ENCODE measurements at regions not wholly inside any gene's neighbourhood (a gene's known extent, or its start where the extent isn't known, plus 50 kb on each side); places are given as distances from the start of the nearest gene placed in this dataset.

- Histone ChIP-seq H3K27me3 (ENCODE audit: control insufficient read depth, insufficient read depth, low read length, poor library complexity, severe bottlenecking) (no peaks in the 10 kb centered on the region), H3K4me1 (ENCODE audit: control insufficient read depth, insufficient read depth, low read length) (no peaks in the 10 kb centered on the region), H3K36me3 (ENCODE audit: control insufficient read depth, insufficient read depth, low read length) (no peaks in the 10 kb centered on the region), H3K9ac (ENCODE audit: extremely low read depth, low read length, poor library complexity, severe bottlenecking) (no peak overlapping the region), H3K9me3 (ENCODE audit: control insufficient read depth, low read length) (peaks cover 24% of the 10 kb centered on the region), H3K4me3 (ENCODE audit: low read length) (no peak overlapping the region), H3K27ac (ENCODE audit: low read depth, low read length) (no peak overlapping the region)
- Mint-ChIP-seq H3K27me3 (ENCODE audit: insufficient read depth) (no peaks in the 10 kb centered on the region), H3K9me3 (no peaks in the 10 kb centered on the region), H3K36me3 (ENCODE audit: low read depth) (no peaks in the 10 kb centered on the region), H3K4me1 (no peaks in the 10 kb centered on the region), H3K27ac (no peak overlapping the region), H3K4me3 (no peak overlapping the region)
- no peak for DNase-seq
- no peak for TF ChIP-seq CTCF (conservative IDR thresholded peaks at IDR 0.05)
- WGBS, 2 experiments (ENCODE audit: insufficient coverage in 1 of 2, insufficient read length in 1 of 2) = 57 to 68% methylated on average over 2 to 4 of the region's 4 CpGs
Observed at GRCh38 chr20:55390791-55391190, 614.5 kb downstream of the CBLN4 start.

DNA sequence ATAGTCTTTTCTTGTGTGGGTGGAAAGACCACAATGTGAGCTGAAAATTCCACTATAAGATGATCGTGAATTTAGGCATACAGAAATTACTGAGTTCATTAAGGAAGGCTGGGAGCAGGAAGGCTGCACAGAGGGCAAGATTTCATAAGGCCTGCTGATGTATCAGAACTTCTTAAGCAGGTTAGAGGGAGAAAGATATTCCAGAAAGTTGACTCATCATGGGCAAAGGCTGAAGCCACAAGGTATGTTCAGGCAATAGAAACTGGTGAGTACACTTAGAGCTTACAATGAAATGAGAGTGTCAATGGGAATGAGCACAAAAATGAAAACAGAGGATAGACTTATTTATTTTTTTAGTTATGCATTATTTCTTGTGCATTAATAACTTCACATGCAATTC is 618.6 kb downstream of the CBLN4 start:
- Mint-ChIP-seq H3K4me1 (no peaks in the 10 kb centered on the region), H3K27me3 (ENCODE audit: insufficient read depth) (no peaks in the 10 kb centered on the region), H3K36me3 (ENCODE audit: low read depth) (no peaks in the 10 kb centered on the region), H3K27ac (no peak overlapping the region), H3K9me3 (no peaks in the 10 kb centered on the region), H3K4me3 (no peak overlapping the region)
- Histone ChIP-seq H3K36me3 (ENCODE audit: control insufficient read depth, insufficient read depth, low read length) (no peaks in the 10 kb centered on the region), H3K27me3 (ENCODE audit: control insufficient read depth, insufficient read depth, low read length, poor library complexity, severe bottlenecking) (no peaks in the 10 kb centered on the region), H3K9me3 (ENCODE audit: control insufficient read depth, low read length) (peaks cover 22% of the 10 kb centered on the region), H3K4me1 (ENCODE audit: control insufficient read depth, insufficient read depth, low read length) (no peaks in the 10 kb centered on the region), H3K27ac (ENCODE audit: low read depth, low read length) (no peak overlapping the region), H3K9ac (ENCODE audit: extremely low read depth, low read length, poor library complexity, severe bottlenecking) (no peak overlapping the region), H3K4me3 (ENCODE audit: low read length) (no peak overlapping the region)
- WGBS, 2 experiments (ENCODE audit: insufficient coverage in 1 of 2, insufficient read length in 1 of 2) = 90% methylated on average over 1 of the region's 1 CpG; no CpG with 5 or more reads in 1 of the 2 experiments
- no peak for DNase-seq
- no peak for TF ChIP-seq CTCF (conservative IDR thresholded peaks at IDR 0.05)

DNA sequence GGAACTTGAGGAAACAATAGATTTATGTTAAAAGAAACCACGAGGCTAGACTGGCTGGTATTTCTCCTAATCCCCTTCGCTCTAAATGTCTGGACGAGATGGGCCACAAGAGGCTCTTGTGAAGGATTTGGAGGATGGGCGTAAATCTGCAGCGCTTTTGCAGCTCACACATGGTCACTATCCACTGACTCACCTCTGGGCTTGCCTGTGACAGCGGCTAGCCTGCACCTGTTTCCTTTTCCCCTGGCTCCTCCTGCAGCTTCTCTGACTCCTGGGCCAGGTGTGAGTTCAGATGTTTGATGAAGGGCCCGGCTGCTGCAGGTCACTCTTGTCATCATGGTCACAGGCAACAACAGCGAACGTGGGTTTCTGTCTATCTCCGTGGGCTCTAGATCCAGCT is 629.4 kb downstream of the CBLN4 start:
- WGBS, 2 experiments (ENCODE audit: insufficient coverage in 1 of 2, insufficient read length in 1 of 2) = 80 to 84% methylated on average over 8 to 10 of the region's 10 CpGs
- no peaks in the 10 kb centered on the region for H3K4me1 ChIP-seq (ENCODE audit: control insufficient read depth, insufficient read depth, low read length)
- DNase-seq = peak; percentile 52
- Mint-ChIP-seq H3K36me3 (ENCODE audit: low read depth) (no peaks in the 10 kb centered on the region), H3K4me1 (no peaks in the 10 kb centered on the region), H3K9me3 (no peaks in the 10 kb centered on the region), H3K27me3 (ENCODE audit: insufficient read depth) (no peaks in the 10 kb centered on the region), H3K27ac (no peak overlapping the region), H3K4me3 (no peak overlapping the region)
- H3K36me3 ChIP-seq (ENCODE audit: control insufficient read depth, insufficient read depth, low read length) = no peaks in the 10 kb centered on the region
- peaks cover 15% of the 10 kb centered on the region for H3K9me3 ChIP-seq (ENCODE audit: control insufficient read depth, low read length)
- H3K27ac ChIP-seq (ENCODE audit: low read depth, low read length) = no peak overlapping the region
- H3K9ac ChIP-seq (ENCODE audit: extremely low read depth, low read length, poor library complexity, severe bottlenecking) = no peak overlapping the region
- no peak for TF ChIP-seq CTCF (conservative IDR thresholded peaks at IDR 0.05)
- no peaks in the 10 kb centered on the region for H3K27me3 ChIP-seq (ENCODE audit: control insufficient read depth, insufficient read depth, low read length, poor library complexity, severe bottlenecking)
- no peak overlapping the region for H3K4me3 ChIP-seq (ENCODE audit: low read length)

All from endodermal cell (in vitro differentiated cells).